GM21367 (cell line): ENCODE measurements at regions not wholly inside any gene's neighbourhood (a gene's known extent, or its start where the extent isn't known, plus 50 kb on each side); places are given as distances from the start of the nearest gene placed in this dataset.
"Not testable (repeated sequence)": the region's sequence is repeated elsewhere in the genome, so short reads cannot be mapped to it uniquely, and the experiment has no call there.

Experiments
- ATAC-seq: cut with Tn5 transposase; IDR thresholded peaks from one replicate; pipeline ENCODE4 v1.9.1; 2021; ENCODE audit not compliant: unreplicated experiment

DNA sequence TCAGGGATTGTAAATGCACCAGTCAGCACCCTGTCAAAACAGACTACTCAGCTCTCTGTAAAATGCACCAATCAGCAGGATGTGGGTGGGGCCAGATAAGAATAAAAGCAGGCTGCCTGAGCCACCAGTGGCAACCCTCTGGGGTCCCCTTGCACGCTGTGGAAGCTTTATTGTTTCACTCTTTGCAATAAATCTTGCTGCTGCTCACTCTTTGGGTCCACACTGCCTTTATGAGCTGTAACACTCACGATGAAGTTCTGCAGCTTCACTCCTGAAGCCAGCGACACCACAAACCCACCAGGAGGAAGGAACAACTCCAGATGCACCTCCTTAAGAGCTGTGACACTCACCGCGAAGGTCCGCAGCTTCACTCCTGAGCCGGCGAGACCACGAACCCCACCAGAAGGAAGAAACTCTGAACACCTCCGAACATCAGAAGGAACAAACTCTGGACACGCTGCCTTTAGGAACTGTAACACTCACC lies 1578.5 kb downstream of the SI start:
- ATAC-seq: not testable (repeated sequence)

DNA sequence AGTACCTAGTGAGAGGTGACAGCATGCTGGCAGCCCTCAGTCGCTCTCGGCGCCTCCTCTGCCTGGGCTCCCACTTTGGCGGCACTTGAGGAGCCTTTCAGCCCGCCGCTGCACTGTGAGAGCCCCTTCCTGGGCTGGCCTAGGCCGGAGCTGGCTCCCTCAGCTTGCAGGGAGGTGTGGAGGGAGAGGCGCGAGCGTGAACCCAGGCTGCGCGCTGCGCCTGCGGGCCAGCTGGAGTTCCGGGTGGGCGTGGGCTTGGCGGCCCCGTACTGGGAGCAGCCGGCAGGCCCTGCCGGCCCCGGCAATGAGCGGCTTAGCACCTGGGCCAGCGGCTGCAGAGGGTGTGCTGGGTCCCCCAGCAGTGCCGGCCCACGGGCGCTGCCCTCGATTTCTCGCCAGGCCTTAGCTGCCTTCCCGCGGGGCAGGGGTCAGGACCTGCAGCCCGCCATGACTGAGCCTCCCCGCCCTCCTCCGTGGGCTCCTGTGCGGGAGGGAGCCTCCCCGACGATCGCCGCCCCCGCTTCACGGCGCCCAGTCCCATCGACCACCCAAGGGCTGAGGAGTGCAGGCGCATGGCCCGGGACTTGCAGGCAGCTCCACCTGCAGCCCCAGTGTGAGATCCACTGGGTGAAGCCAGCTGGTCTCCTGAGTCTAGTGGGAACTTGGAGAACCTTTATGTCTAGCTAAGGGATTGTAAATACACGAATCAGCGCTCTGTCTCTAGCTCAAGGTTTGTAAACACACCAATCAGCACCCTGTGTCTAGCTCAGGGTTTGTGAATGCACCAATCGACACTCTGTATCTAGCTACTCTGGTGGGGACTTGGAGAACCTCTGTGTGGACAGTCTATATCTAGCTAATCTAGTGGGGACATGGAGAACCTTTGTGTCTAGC lies 1579.2 kb downstream of the SI start:
- not testable (repeated sequence) for ATAC-seq

DNA sequence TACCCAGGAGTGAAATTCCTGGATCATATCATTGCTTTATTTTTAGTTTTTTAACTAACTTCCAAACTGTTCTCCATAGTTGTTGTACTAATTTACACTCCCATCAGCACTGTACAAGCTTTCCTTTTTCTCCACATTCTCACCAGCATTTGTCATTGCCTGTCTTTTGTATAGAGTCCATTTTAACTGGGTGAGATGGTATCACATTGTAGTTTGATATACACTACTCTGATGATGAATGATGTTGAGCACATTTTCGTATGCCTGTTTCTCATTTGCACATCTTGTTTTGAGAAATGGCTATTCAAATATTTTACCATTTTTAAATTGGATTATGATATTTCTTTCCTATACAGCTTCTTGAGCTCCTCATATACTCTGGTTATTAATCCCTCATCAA lies 1586.6 kb downstream of the SI start:
- no peak for ATAC-seq

DNA sequence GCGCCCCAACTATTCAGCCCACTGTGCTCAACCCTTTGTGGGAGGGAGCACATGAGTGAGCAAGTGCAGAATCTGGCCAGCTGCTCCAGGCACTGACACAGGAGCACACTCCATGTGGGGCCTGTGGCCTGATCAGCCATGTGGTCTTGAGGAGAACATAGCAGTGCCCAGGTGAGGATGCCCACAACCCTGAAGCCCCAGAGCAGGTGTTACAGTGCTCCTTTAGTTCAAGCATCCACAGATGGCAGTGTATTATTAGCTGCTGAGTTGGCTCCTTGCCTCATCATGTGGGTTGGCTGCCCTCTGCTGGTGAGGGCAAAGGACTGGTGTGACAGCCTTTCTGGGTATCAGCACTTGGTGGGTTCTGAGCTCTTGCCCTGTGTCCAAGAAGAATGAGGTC lies 1588.2 kb downstream of the SI start:
- peak; percentile 78 for ATAC-seq

DNA sequence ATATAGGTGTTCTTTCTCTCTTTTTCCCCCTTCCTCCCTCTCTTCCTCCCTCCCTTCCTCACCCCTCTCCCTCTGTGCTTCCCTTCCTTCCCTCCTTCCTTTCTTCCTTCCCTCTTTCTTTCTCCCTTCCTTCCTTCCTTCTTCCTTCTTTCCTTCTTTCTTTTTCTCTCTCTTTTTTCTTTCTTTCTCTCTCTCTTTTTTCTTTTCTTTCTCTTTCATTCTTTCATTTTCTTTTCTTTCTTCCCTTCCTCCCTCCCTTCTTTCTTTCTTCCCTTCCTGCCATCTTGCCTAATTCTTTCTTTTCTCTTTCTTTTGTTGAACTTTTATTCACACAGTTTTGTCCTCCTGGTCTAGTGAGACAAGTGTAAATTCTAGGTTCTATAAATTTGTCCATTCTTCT lies 1595.6 kb downstream of the SI start:
- ATAC-seq: no peak

DNA sequence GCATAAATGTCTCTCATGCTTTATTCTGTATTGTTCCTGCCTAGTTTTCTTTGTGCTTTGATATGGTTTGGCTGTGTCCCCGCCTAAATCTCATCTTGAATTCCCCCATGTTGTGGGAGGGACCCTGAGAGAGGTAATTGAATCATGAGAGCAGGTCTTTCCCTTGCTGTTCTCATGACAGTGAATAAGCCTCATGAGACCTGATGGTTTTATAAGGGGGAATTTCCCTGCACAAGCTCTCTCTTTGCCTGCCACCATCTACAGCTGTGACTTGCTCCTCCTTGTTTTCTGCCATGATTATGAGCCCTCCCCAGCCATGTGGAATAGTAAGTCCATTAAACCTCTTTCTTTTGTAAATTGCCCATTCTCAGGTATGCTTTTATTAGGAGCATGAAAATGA lies 1596.6 kb downstream of the SI start:
- ATAC-seq: no peak

DNA sequence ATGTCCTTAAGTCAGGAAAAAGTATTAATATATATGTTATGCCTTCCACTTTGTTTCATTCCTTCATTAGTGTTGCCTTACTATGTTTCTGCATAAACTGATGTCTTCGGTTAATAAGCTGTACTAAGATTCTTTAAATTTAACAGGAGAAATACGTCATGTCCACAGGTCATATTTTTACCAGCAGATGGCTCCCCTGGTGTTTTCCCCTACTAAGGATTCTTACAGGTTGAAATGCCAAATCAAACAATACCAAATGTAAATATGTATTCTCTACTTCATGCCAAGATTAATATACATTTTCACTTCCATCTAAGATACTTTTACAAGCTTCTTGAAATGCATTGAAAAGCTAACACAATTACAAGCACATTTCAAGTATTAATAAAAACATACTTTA lies 1602.1 kb downstream of the SI start:
- ATAC-seq: no peak

DNA sequence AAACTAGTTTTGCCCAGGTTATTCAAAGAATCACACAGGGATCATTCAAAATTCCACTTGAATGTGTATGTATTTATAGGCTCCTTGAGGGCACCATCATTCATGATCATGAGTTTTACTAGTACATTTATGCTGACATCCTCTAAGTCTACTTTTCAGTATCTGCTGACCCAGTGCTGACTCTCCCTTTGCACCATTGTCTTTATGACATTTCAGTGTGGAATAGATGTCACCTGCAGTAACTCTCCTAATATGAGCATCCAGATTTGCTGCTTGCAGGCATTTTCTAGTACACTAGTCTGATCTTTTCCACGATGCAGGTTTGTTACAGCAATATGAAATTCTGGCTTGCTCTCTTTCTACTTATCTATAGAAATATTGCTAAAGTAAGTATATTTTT lies 1603.5 kb downstream of the SI start:
- no peak for ATAC-seq

DNA sequence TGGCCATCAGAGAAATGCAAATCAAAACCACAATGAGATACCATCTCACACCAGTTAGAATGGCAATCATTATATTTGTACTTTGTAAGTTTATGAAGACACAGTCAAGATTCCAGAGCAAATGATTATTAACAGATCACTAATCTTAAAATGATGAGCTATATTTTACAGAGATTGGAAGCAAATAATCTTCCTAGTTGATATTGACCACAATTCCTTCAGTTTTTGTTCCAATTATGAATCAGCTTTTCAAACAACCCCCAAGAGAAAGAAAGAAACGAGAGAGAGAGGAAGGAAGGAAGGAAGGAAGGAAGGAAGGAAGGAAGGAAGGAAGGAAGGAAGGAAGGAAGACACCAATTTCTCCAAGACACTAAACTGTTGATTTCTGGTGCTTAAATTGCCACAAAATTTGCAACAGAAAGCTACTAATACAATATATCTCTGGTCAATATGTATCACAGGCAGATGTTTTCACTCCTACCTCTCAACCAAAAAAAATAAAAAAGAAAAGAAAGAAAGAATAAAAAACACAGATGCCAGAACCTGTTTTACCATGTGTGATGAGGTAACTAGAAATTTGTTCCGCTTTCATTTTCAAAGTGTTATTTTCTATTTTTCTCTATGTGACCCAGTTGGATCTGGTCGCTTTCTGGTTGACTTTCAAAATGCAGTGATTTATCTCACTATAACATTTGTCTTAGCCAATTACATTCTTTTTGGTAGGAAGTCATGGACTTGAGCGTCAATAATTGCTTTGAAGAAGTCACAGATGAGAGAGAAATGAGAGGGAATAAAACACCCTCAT lies 1609.6 kb downstream of the SI start:
- ATAC-seq: no peak

DNA sequence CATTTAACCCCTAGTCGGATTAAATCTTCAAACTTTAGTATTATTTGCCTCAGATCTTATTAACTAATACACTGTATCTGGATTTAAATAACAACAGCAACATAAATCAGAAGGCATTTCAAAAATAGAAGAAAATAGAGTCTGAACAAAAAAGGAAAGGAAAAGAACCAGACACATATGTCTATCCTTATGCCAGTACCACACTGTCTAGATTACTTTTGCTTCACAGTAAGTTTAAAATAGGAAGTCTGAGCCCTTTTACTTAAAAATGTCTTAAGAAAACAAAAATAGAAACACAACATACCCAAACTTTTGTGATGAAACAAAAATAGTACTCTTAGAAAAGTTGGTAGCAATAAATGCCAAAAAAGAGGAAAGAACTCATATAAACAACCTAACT lies 1615.8 kb downstream of the SI start:
- ATAC-seq: no peak

DNA sequence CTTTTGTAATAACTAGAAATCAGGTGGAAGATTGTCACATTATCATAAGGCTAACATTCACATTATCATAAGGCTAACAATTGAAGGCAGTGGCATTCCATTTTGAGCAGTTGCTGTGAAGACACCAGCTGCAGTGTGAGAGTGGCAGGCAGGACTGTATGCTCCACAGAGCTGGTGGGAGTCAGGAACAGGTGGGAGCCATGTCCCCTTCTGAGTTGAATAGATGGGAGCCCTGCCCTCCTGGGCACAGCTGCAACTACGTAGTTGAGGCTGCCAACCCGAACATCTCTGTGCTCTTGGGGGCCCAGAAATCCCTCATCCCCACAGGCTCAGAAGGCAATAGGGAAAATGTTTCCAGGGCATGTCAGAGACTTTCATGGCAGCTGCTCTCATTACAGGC lies 1627.6 kb downstream of the SI start:
- ATAC-seq: no peak

DNA sequence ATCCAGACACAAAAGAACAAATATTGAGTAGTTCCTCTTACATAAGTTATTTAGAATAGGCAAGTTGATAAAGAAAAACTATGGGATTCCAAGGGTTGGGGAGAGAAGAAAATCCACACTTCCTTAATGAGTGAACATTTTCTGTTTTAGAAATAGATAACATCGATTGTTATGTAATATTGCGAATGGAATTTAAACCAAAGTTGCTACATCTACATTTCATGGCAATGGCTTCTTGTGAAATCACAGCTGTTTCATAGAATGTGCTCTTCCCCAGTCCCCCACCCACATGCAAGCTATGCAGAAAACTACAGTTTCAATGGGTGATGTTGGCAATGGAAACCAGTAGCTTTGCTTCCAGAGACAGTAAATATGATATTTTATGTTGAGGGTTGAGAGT lies 1639.5 kb downstream of the SI start:
- ATAC-seq: no peak

DNA sequence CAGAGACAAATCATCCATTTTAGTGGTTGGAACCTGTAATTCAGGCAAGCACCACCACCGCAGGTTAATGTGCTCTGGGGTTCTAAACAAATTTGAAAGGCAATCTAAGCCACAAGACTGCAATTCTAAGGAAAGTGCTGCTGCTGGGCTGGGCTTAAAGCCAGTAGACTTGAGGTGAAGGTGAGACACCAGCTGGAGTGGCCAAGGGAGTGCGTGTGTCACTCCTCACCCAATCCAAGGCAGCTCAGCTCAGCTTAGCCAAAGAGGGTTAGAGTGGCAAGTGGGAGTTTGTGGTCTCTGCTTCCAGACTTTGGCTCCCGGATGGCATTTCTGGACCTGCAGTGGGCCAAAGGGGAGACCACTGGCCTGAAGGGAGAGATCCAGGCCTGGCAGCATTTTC lies 1655.6 kb downstream of the SI start:
- ATAC-seq: no peak

DNA sequence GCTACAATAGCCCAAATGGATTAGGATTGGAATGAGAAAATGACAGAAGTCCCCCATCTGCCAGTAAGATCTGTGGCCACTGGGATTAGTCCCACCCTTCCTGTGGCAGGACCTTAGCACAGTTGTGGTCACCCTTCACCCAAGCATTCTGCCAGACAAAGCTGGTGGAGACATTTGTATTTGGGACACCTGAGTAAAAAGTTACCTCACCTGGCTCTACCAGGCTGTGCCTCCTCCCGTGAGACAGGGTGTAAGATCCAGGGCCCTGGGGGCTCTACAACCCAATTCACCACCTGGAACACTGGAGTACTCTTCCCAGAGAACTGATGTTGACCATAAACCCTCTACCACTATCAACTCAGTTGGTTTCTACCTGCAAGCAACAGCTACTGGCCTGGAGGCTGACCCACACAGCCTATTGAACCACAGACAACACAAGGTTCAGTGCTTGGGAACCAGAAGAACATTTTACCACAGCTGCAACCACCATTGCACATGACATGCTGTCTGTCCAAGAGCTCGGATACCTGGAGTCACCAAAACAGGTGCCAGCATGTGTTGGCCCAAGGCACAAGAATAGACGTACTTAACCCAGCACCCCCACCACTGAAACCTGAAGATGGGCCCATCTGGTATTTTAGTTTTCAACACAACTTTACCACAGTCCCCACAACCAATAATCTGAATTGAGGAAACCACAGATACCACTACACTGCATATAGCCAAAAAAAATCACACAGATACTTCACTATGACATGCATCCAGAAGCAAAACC lies 1686.7 kb downstream of the SI start:
- no peak for ATAC-seq

DNA sequence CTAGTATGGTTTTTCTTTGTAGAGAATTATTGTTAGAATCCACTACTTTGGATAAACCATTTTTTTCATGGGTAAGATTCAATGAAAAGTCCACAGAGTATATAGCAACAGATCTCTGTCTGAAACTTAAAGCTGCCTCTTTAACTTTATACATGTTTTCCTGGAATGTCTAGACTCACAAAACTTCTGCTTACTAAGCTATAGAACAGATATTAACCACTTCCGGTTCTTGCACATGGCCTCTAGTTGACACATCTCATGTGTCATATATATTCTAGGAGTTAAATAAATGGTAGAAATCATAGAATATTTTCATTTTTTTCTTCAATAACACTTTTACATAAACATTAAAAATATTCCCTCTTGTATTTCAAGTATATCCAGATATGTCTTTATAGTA lies 1693.9 kb downstream of the SI start:
- ATAC-seq: no peak

DNA sequence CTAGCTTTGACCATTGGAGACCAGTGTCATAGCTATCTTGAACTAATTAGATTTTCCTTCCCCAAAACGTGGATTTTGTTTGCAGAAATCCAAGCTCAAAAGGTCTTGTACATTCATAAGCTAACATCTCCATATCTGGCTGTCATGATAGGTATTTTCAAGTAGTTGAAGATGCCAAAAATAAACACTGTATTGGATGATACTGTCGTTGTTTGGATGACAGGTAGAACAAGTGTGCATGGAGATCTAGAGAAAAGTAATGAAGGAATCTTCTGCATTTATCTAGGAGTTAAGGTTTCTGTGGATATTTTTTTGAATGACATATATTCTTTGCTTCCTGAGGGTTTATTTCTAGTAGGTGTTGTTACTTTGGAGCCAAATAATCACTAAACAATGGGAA lies 1696.1 kb downstream of the SI start:
- no peak for ATAC-seq

DNA sequence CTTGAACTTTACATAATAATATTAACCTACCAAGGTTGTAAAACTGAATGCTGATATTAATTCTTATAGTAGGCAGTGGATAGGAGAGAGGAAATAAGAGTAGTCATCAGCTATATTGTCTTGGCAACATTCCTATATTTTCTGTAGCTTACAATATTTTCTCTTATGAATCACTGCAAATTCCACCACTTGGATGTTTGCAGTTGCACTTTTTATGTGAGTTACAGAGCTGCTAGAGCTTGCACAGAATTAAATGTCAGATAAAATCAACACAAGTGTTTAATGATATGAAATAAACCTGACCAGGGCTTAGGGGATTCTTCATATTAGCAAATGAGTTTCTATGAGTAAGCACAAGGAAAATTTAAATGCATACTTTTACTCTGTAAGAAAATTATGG lies 1710.1 kb downstream of the SI start:
- no peak for ATAC-seq

DNA sequence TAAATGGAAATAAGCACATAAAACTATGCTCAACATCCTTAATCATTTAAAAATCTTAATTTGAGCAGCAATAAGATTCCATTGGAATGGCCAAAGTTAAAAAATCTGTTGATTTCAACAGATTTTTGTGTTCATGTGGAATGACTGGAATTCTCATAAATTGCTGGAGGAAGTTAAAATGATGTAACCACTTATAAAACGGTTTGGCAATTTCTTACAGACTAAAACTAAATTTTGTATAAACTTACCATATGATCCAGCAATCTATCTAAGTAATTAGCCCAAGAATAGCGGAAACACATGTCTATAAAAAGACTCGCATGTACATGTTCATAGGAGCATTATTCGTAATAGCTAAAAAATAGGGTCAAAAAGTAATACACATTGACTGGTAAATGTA lies 1713.6 kb downstream of the SI start:
- ATAC-seq: no peak

DNA sequence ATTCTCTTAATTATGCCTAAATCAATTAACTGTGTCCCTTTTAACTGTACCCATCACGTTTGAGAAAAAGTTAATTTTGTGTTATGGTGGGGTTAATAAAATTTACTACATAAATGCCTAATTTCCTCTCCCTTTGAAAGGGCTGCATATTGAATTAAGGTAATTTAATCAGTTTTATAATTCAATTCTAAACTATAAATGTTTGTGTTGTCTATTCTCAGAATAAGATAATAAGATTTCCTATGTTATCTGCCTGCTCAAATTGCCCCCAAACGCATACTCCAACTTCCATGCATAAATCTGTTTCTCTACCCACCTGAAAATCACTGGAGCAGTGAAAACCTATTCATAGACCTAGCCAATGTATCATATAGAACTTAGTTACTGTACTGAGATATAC lies 1716.1 kb downstream of the SI start:
- no peak for ATAC-seq

DNA sequence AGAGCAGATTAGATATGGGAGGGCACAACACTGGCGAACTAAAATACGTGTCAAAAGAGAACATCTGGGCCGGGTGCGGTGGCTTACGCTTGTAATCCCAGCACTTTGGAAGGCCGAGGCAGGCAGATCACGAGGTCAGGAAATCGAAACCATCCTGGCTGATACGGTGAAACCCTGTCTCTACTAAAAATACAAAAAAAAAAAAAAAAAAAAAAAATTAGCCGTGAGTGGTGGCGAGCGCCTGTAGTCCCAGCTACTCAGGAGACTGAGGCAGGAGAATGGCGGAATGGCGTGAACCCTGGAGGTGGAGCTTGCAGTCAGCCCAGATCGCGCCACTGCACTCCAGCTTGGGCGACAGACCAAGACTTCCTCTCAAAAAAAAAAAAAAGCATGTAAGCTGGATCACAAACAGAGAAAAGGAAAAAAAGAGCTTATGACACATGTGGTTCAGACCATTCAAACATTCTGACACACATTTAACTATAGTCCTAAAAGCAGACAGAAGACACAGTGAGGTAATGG lies 1716.9 kb downstream of the SI start:
- ATAC-seq: not testable (repeated sequence)

DNA sequence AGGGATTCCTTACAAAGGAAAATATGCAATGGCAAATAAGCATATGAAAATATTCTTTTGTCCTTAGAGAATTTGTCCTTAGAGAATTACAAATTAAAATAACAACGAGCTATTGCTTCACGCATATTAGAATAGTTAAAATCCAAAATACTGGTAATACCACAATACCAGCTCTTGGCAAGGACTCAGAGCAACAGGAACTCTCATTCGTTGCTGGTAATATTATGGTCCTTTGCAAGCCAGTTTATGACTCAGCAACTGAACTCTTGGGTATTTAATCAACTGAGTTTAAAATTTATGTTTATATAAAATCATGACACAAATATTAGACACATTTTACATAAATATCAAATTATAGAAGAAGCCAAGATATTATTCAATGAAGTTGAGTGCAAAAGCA lies 1730.4 kb downstream of the SI start:
- no peak for ATAC-seq
